ENCODE measurements at regions not wholly inside any gene's neighbourhood (a gene's known extent, or its start where the extent isn't known, plus 50 kb on each side); places are given as distances from the start of the nearest gene placed in this dataset.

DNA sequence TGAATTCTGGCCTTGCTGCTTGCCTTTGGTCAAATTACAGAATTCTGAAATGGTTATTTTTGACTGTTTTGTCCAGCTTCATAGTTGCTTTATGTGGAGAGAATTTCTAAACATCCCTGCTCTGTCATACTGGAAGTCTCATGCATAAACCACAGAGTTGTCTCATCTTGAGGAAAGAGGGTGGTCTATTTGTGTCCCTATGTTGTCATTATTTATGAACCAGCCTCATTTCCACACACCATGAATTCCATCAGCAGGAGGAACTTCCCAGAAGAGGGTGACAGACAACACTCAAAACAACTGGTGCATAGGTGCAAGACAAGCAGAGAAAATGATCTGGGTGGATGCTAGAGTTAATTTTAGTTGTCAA, 525.8 kb upstream of the GOT2 start:
- no peak overlapping the region for H3K27ac ChIP-seq (ENCODE audit: low read depth, low read length)

DNA sequence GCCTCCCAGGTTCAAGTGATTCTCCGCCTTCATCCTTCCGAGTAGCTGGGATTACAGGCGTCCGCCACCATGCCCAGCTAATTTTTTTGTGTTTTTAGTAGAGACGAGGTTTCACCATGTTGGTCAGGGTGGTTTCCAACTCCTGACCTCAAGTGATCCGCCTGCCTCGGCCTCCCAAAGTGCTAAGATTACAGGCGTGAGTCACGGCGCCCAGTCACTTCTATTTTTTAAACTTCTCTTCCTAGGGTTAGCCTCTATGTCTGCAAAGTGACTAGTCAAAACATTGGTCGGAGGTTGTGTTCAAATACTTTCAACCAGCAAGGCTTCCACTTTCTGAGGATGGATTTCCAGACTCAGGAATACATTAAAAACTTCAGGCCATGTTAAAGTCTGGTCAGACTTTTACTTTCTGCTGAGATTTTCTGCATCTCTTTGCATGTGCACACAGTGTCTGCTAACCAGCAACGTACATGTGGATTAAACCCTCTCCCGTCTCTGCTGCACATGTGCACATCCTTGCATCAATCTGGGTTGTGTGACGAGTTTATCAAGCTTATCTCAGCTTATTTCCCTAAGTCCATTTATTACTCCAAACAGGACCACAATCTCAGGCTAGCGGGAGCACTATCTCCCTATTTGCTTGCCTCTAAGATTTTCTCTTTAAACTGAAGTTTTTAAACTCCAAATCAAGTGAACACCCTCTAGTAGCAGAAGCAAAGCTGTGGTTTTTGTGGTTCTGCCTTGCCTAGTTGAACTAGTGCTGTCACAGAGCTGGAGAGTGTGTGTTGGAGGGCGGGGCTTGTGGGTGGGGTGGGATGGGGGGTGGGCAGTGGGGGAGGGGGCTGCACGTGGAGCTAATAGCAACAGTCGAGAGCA, 525.2 kb upstream of the GOT2 start:
- no peaks in the 10 kb centered on the region for H3F3A ChIP-seq (ENCODE audit: insufficient read depth)
- H3K27ac ChIP-seq (ENCODE audit: low read depth, low read length), result no peak overlapping the region
- H4K20me1 ChIP-seq (ENCODE audit: low read depth, low read length), result no peaks in the 10 kb centered on the region
- H3K4me2 ChIP-seq (ENCODE audit: low read depth, low read length, poor library complexity, severe bottlenecking), result no peak overlapping the region
- no peaks in the 10 kb centered on the region for H3K9me3 ChIP-seq (ENCODE audit: insufficient read depth, low read length)
- no peak overlapping the region for H2AFZ ChIP-seq (ENCODE audit: low read depth, low read length, severe bottlenecking)
- TF ChIP-seq, protein P1, sequence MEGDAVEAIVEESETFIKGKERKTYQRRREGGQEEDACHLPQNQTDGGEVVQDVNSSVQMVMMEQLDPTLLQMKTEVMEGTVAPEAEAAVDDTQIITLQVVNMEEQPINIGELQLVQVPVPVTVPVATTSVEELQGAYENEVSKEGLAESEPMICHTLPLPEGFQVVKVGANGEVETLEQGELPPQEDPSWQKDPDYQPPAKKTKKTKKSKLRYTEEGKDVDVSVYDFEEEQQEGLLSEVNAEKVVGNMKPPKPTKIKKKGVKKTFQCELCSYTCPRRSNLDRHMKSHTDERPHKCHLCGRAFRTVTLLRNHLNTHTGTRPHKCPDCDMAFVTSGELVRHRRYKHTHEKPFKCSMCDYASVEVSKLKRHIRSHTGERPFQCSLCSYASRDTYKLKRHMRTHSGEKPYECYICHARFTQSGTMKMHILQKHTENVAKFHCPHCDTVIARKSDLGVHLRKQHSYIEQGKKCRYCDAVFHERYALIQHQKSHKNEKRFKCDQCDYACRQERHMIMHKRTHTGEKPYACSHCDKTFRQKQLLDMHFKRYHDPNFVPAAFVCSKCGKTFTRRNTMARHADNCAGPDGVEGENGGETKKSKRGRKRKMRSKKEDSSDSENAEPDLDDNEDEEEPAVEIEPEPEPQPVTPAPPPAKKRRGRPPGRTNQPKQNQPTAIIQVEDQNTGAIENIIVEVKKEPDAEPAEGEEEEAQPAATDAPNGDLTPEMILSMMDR (IDR thresholded peaks at IDR 0.05; ENCODE audit: insufficient read depth, low read length, poor library complexity, severe bottlenecking), result no peak
- TF ChIP-seq EZH2phosphoT487 (conservative IDR thresholded peaks at IDR 0.05; ENCODE audit: low read length), result no peak
- H3K4me3 ChIP-seq (ENCODE audit: insufficient read depth, low read length, poor library complexity, severe bottlenecking), result no peak overlapping the region
- no peaks in the 10 kb centered on the region for H3K9me2 ChIP-seq (replicated peaks; ENCODE audit: insufficient read depth, low read length)
- no peaks in the 10 kb centered on the region for H3K79me2 ChIP-seq (ENCODE audit: insufficient read depth, low read length)
- H3K27me3 ChIP-seq (ENCODE audit: low read length), result no peaks in the 10 kb centered on the region
- no peak overlapping the region for H3K9ac ChIP-seq (ENCODE audit: low read length)
- H3K36me3 ChIP-seq (ENCODE audit: low read length), result no peaks in the 10 kb centered on the region

More for the DNA sequence above, 525.8 kb upstream of the GOT2 start:
- Histone ChIP-seq H3K27me3 (ENCODE audit: low read length) (no peaks in the 10 kb centered on the region), H3F3A (ENCODE audit: insufficient read depth) (no peaks in the 10 kb centered on the region), H3K36me3 (ENCODE audit: low read length) (no peaks in the 10 kb centered on the region), H3K9me2 (replicated peaks; ENCODE audit: insufficient read depth, low read length) (no peaks in the 10 kb centered on the region), H4K20me1 (ENCODE audit: low read depth, low read length) (no peaks in the 10 kb centered on the region), H3K79me2 (ENCODE audit: insufficient read depth, low read length) (no peaks in the 10 kb centered on the region), H2AFZ (ENCODE audit: low read depth, low read length, severe bottlenecking) (no peak overlapping the region), H3K4me3 (ENCODE audit: insufficient read depth, low read length, poor library complexity, severe bottlenecking) (no peak overlapping the region), H3K9me3 (ENCODE audit: insufficient read depth, low read length) (no peaks in the 10 kb centered on the region), H3K9ac (ENCODE audit: low read length) (no peak overlapping the region), H3K4me2 (ENCODE audit: low read depth, low read length, poor library complexity, severe bottlenecking) (no peak overlapping the region)
- no peak for TF ChIP-seq EZH2phosphoT487 (conservative IDR thresholded peaks at IDR 0.05; ENCODE audit: low read length)
- TF ChIP-seq, protein P1 (IDR thresholded peaks at IDR 0.05; ENCODE audit: insufficient read depth, low read length, poor library complexity, severe bottlenecking), result no peak

DNA sequence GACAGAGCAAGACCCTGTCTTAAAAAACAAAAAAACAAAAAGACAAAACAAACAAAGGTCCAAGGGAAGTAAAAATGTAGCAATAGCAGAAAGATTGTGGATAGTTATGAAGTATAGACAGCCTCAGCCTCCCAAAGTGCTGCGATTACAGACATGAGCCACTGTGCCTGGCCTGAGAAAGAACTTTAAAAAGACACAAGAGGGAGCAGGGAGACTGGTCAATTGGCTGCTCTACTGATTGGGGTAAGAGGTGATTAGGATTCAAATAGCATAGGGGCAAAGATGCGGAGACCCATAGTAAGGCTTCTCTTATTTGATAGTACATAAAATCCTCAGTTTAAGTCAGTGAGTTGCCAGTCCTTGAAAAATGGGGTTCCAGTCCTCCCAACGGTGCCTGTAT, 518.2 kb upstream of the GOT2 start:
- Histone ChIP-seq H3K4me2 (ENCODE audit: low read depth, low read length, poor library complexity, severe bottlenecking) (no peak overlapping the region), H3K9me2 (replicated peaks; ENCODE audit: insufficient read depth, low read length) (no peaks in the 10 kb centered on the region), H3K27me3 (ENCODE audit: low read length) (no peaks in the 10 kb centered on the region), H4K20me1 (ENCODE audit: low read depth, low read length) (no peaks in the 10 kb centered on the region), H3F3A (ENCODE audit: insufficient read depth) (no peaks in the 10 kb centered on the region), H2AFZ (ENCODE audit: low read depth, low read length, severe bottlenecking) (no peak overlapping the region), H3K4me3 (ENCODE audit: insufficient read depth, low read length, poor library complexity, severe bottlenecking) (no peak overlapping the region), H3K79me2 (ENCODE audit: insufficient read depth, low read length) (no peaks in the 10 kb centered on the region), H3K9ac (ENCODE audit: low read length) (no peak overlapping the region), H3K9me3 (ENCODE audit: insufficient read depth, low read length) (no peaks in the 10 kb centered on the region), H3K27ac (ENCODE audit: low read depth, low read length) (no peak overlapping the region), H3K36me3 (ENCODE audit: low read length) (no peaks in the 10 kb centered on the region)
- TF ChIP-seq EZH2phosphoT487 (conservative IDR thresholded peaks at IDR 0.05; ENCODE audit: low read length), result no peak
- TF ChIP-seq, protein P1 (IDR thresholded peaks at IDR 0.05; ENCODE audit: insufficient read depth, low read length, poor library complexity, severe bottlenecking), result no peak

Measured in SU-DHL-6 (cell line).